Ishikawa (cell line): ENCODE measurements at regions not wholly inside any gene's neighbourhood (a gene's known extent, or its start where the extent isn't known, plus 50 kb on each side); places are given as distances from the start of the nearest gene placed in this dataset.

ENCODE experiments used
- CREB1 ChIP-seq: IDR thresholded peaks from 2 replicates; pipeline ENCODE4 v1.6.1; 2012; ENCODE audit warnings: low read depth
- TAF1 ChIP-seq: IDR thresholded peaks from 2 replicates; pipeline ENCODE4 v1.6.1; 2012; ENCODE audit warnings: low read depth, mild to moderate bottlenecking
- TEAD4 ChIP-seq: IDR thresholded peaks from 2 replicates; pipeline ENCODE4 v1.6.1; 2012
- TF ChIP-seq, protein P1 (sequence below): IDR thresholded peaks from 2 replicates; pipeline ENCODE4 v1.6.1; 2012
- TF ChIP-seq, protein P2 (sequence below): IDR thresholded peaks from 2 replicates; pipeline ENCODE4 v1.6.1; 2012

DNA sequence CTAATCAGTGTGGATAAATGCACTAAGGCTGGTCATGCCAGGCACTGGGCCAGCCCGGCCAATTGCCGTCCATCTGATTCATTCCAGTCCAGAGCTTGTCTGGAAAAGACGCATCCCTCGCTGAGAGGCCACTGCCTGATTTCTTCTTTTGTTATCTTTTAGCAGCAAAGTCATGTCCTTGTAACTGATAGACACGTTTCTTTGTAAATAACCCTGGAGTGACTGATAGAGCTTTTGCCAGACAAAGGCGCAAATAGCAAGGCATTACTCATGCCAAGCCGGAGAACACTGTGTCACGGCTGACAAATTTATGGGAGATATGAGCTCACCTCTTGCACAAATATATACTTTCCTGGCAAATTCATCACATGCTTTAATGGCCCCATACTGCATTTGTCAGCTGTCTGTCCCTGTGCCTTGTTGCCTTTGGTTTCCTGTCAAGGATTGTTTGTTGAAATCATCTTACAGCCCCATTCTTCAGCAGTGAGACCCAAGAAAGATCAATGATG is 164.4 kb downstream of the ETAA1 start:
- TF ChIP-seq, protein P1, sequence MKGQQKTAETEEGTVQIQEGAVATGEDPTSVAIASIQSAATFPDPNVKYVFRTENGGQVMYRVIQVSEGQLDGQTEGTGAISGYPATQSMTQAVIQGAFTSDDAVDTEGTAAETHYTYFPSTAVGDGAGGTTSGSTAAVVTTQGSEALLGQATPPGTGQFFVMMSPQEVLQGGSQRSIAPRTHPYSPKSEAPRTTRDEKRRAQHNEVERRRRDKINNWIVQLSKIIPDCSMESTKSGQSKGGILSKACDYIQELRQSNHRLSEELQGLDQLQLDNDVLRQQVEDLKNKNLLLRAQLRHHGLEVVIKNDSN, result no peak
- TF ChIP-seq TEAD4 (no peak), TAF1 (no peak), CREB1 (no peak)
- TF ChIP-seq, protein P2, sequence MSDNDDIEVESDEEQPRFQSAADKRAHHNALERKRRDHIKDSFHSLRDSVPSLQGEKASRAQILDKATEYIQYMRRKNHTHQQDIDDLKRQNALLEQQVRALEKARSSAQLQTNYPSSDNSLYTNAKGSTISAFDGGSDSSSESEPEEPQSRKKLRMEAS, result no peak
